H9 (cell line): ENCODE measurements at regions not wholly inside any gene's neighbourhood (a gene's known extent, or its start where the extent isn't known, plus 50 kb on each side); places are given as distances from the start of the nearest gene placed in this dataset.

ENCODE experiments used
- DNase-seq: peaks from one replicate; pipeline ENCODE4 v3.0.0-alpha.2; 2017
- H2AFZ ChIP-seq: one replicate; pipeline ENCODE4 v1.6.1; 2013; ENCODE audit warnings: mild to moderate bottlenecking, low read length, control low read depth, moderate library complexity
- H2AK5ac ChIP-seq: 2 replicates; pipeline ENCODE4 v1.6.1; 2013; ENCODE audit warnings: low read length, control low read depth, mixed read lengths; ENCODE audit not compliant: insufficient read length
- H2BK120ac ChIP-seq: one replicate; pipeline ENCODE4 v1.6.1; 2013; ENCODE audit warnings: low read depth, mild to moderate bottlenecking, low read length, control low read depth, inconsistent platforms; ENCODE audit not compliant: poor library complexity, severe bottlenecking
- H2BK12ac ChIP-seq: 2 replicates; pipeline ENCODE4 v1.6.1; 2013; ENCODE audit warnings: low read length, control low read depth, mixed read lengths, low read depth; ENCODE audit not compliant: insufficient read length
- H2BK15ac ChIP-seq: 2 replicates; pipeline ENCODE4 v1.6.1; 2013; ENCODE audit warnings: low read depth, low read length, control low read depth
- H2BK20ac ChIP-seq: one replicate; pipeline ENCODE4 v1.6.1; 2013; ENCODE audit warnings: low read depth, mild to moderate bottlenecking, low read length, control low read depth, inconsistent platforms; ENCODE audit not compliant: poor library complexity, severe bottlenecking
- H2BK5ac ChIP-seq: 2 replicates; pipeline ENCODE4 v1.6.1; 2013; ENCODE audit warnings: low read length, control low read depth, mixed read lengths; ENCODE audit not compliant: insufficient read length
- H3K14ac ChIP-seq: 2 replicates; pipeline ENCODE4 v1.6.1; 2013; ENCODE audit warnings: low read length, control low read depth; ENCODE audit not compliant: insufficient read depth
- H3K18ac ChIP-seq: 2 replicates; pipeline ENCODE4 v1.6.1; 2013; ENCODE audit warnings: low read depth, mild to moderate bottlenecking, mixed read lengths, low read length, control low read depth; ENCODE audit not compliant: insufficient read length
- H3K23ac ChIP-seq: 2 replicates; pipeline ENCODE4 v1.6.1; 2013; ENCODE audit warnings: low read length, control low read depth, mixed read lengths, low read depth; ENCODE audit not compliant: insufficient read length
- H3K23me2 ChIP-seq: 2 replicates; pipeline ENCODE4 v1.6.1; 2013; ENCODE audit warnings: low read depth, mild to moderate bottlenecking, mixed read lengths, low read length, control low read depth; ENCODE audit not compliant: insufficient read length, poor library complexity, severe bottlenecking
- H3K27ac ChIP-seq: 2 replicates; pipeline ENCODE4 v1.5.1; 2013; ENCODE audit warnings: low read length, control low read depth, mixed read lengths, low read depth; ENCODE audit not compliant: insufficient read length
- H3K27me3 ChIP-seq: 2 replicates; pipeline ENCODE4 v1.6.1; 2013; ENCODE audit warnings: low read length, control low read depth, inconsistent platforms; ENCODE audit not compliant: insufficient read depth
- H3K4ac ChIP-seq: 2 replicates; pipeline ENCODE4 v1.6.1; 2013; ENCODE audit warnings: low read depth, mild to moderate bottlenecking, control low read depth, inconsistent platforms, low read length, moderate library complexity
- H3K4me1 ChIP-seq: 2 replicates; pipeline ENCODE4 v1.6.1; 2013; ENCODE audit warnings: low read length, control low read depth, inconsistent platforms; ENCODE audit not compliant: insufficient read depth
- H3K4me2 ChIP-seq: 2 replicates; pipeline ENCODE4 v1.6.1; 2013; ENCODE audit warnings: low read length, control low read depth, mixed read lengths; ENCODE audit not compliant: insufficient read length, insufficient read depth
- H3K56ac ChIP-seq: 2 replicates; pipeline ENCODE4 v1.6.1; 2013; ENCODE audit warnings: low read depth, mild to moderate bottlenecking, mixed read lengths, low read length, control low read depth; ENCODE audit not compliant: insufficient read length
- H3K79me1 ChIP-seq: 2 replicates; pipeline ENCODE4 v1.6.1; 2013; ENCODE audit warnings: low read depth, mild to moderate bottlenecking, moderate library complexity, low read length, control low read depth, inconsistent platforms; ENCODE audit not compliant: insufficient read depth, poor library complexity, severe bottlenecking
- H3K79me2 ChIP-seq: 2 replicates; pipeline ENCODE4 v1.6.1; 2013; ENCODE audit warnings: low read length, control low read depth, inconsistent platforms; ENCODE audit not compliant: insufficient read depth
- H3K9ac ChIP-seq: 2 replicates; pipeline ENCODE4 v1.6.1; 2013; ENCODE audit warnings: low read length, control low read depth, mixed read lengths; ENCODE audit not compliant: insufficient read length; ENCODE audit errors: extremely low read depth
- H3K9me3 ChIP-seq: one replicate; pipeline ENCODE4 v1.6.1; 2013; ENCODE audit warnings: low read depth, low read length, inconsistent platforms; ENCODE audit not compliant: control insufficient read depth
- H3T11ph ChIP-seq: one replicate; pipeline ENCODE4 v1.6.1; 2013; ENCODE audit warnings: mild to moderate bottlenecking, low read length, control low read depth, inconsistent platforms
- H4K20me1 ChIP-seq: one replicate; pipeline ENCODE4 v1.6.1; 2013; ENCODE audit not compliant: control insufficient read depth, insufficient read length, insufficient read depth
- H4K5ac ChIP-seq: 2 replicates; pipeline ENCODE4 v1.6.1; 2013; ENCODE audit warnings: low read depth, mild to moderate bottlenecking, mixed read lengths, low read length, control low read depth; ENCODE audit not compliant: insufficient read length
- H4K8ac ChIP-seq: replicated peaks from 2 replicates; pipeline ENCODE4 v1.6.1; 2013; ENCODE audit warnings: low read length, control low read depth, mixed read lengths, low read depth; ENCODE audit not compliant: insufficient read length
- H4K91ac ChIP-seq: 2 replicates; pipeline ENCODE4 v1.6.1; 2013; ENCODE audit warnings: low read depth, mild to moderate bottlenecking, moderate library complexity, mixed read lengths, low read length, control low read depth; ENCODE audit not compliant: insufficient read length
- H3K27ac Mint-ChIP-seq, 3 experiments: 2 replicates in 2 of 3; 3 replicates in 1 of 3; pipeline ENCODE4 v1.8.0; 2020 to 2021; ENCODE audit warnings: mixed read lengths in 3 of 3, mild to moderate bottlenecking in 1 of 3, moderate library complexity in 1 of 3
- H3K27me3 Mint-ChIP-seq: 2 replicates; pipeline ENCODE4 v1.8.0; 2021; ENCODE audit warnings: low read depth, mild to moderate bottlenecking, moderate library complexity, mixed read lengths
- H3K36me3 Mint-ChIP-seq, 3 experiments: 2 replicates in 2 of 3; 3 replicates in 1 of 3; pipeline ENCODE4 v1.8.0; 2020 to 2021; ENCODE audit warnings: low read depth in 3 of 3, mixed read lengths in 3 of 3; ENCODE audit not compliant: insufficient read depth in 1 of 3
- H3K4me1 Mint-ChIP-seq, 2 experiments: 2 replicates each; pipeline ENCODE4 v1.8.0; 2020; ENCODE audit warnings: mixed read lengths in 2 of 2
- H3K4me3 Mint-ChIP-seq, 2 experiments: 2 replicates in 1 of 2; 3 replicates in 1 of 2; pipeline ENCODE4 v1.8.0; 2020 to 2021; ENCODE audit warnings: mild to moderate bottlenecking in 2 of 2, mixed read lengths in 2 of 2, moderate library complexity in 1 of 2
- H3K9me3 Mint-ChIP-seq, 2 experiments: 2 replicates in 1 of 2; 3 replicates in 1 of 2; pipeline ENCODE4 v1.8.0; 2020; ENCODE audit warnings: mild to moderate bottlenecking in 2 of 2, mixed read lengths in 2 of 2, moderate library complexity in 1 of 2
- CTCF ChIP-seq: fragments of 200-600 bp; sonication (generic); conservative IDR thresholded peaks from 3 replicates; pipeline ENCODE4 v1.8.0; 2021; ENCODE audit warnings: antibody characterized with exemption, mild to moderate bottlenecking
- WGBS: extraction: QIAGEN DNeasy Blood & Tissue Kit; methylation state at CpG from one replicate; pipeline ENCODE4 v1.1.7; 2013; ENCODE audit warnings: missing lambda C conversion rate, low lambda C conversion rate, mixed read lengths; ENCODE audit not compliant: insufficient read length; ENCODE audit errors: extremely low coverage; 5-methylcytosine and 5-hydroxymethylcytosine counted together

DNA sequence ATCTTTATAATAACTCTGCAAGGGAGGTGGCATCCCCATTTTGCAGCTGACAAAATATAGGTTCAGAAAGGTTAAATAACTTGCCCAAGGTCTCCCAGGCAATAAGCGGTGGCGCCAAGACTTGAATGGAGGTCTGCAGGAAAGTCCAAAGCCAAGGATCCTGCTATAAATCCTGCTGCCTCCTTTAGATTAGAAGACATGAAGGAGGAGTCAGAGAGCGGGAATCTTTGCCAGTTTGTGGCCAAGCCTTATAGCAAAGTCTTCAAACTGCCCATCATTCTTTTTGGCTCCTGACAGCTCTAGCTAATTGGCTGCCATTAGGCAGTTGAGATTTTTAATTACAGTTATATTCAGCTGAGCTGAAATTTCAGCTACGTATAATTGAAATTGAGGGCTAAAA is 114.3 kb downstream of the C1D start:
- no peaks in the 10 kb centered on the region for H3K4me1 ChIP-seq
- no peaks in the 10 kb centered on the region for H4K20me1 ChIP-seq
- no peaks in the 10 kb centered on the region for H3K27me3 ChIP-seq
- H2BK5ac ChIP-seq: no peak overlapping the region
- no peak overlapping the region for H4K8ac ChIP-seq
- H3K9ac ChIP-seq: no peak overlapping the region
- no CpG with 5 or more reads among the region's 4 CpGs for WGBS
- TF ChIP-seq CTCF: no peak
- H2AFZ ChIP-seq: no peak overlapping the region
- H3K18ac ChIP-seq: no peak overlapping the region
- no peak overlapping the region for H4K91ac ChIP-seq
- no peak overlapping the region for H2BK12ac ChIP-seq
- no peak for DNase-seq
- H3K79me1 ChIP-seq: no peaks in the 10 kb centered on the region
- Mint-ChIP-seq H3K4me1 (peaks cover 6 to 21% of the 10 kb centered on the region in 2 experiments), H3K27me3 (peaks cover 16% of the 10 kb centered on the region), H3K9me3 (peaks cover under 1% of the 10 kb centered on the region in 2 experiments; a peak in 4 of 5 replicates), H3K36me3 (no peaks in the 10 kb centered on the region; a peak in 1 of 7 replicates), H3K27ac (no peak overlapping the region), H3K4me3 (no peak overlapping the region)
- H3K9me3 ChIP-seq: no peaks in the 10 kb centered on the region
- no peak overlapping the region for H3K23ac ChIP-seq
- no peak overlapping the region for H3K4ac ChIP-seq
- no peak overlapping the region for H3K4me2 ChIP-seq
- no peak overlapping the region for H3K27ac ChIP-seq
- H3K23me2 ChIP-seq: no peaks in the 10 kb centered on the region
- H2BK20ac ChIP-seq: no peak overlapping the region
- H3K79me2 ChIP-seq: no peaks in the 10 kb centered on the region
- H2AK5ac ChIP-seq: no peak overlapping the region
- H2BK120ac ChIP-seq: no peak overlapping the region
- H4K5ac ChIP-seq: no peak overlapping the region
- H3T11ph ChIP-seq: no peak overlapping the region
- H3K14ac ChIP-seq: no peak overlapping the region
- no peak overlapping the region for H2BK15ac ChIP-seq
- no peak overlapping the region for H3K56ac ChIP-seq
